Keratinocyte (primary cell): ENCODE measurements at regions not wholly inside any gene's neighbourhood (a gene's known extent, or its start where the extent isn't known, plus 50 kb on each side); places are given as distances from the start of the nearest gene placed in this dataset.

Experiments
- DNase-seq: peaks from one replicate; pipeline ENCODE4 v3.0.0-alpha.2; 2011; ENCODE audit warnings: low read depth, missing footprints, low spot score
- FAIRE-seq: peaks from 2 replicates; lab custom pipeline; 2011; peaks lifted over from hg19 to GRCh38; lab: Jason Lieb, UNC
- H2AFZ ChIP-seq: 2 replicates; pipeline ENCODE4 v1.6.0; 2012; ENCODE audit warnings: low read length, control low read depth, inconsistent platforms; ENCODE audit not compliant: control insufficient read depth
- H3K27ac ChIP-seq: 2 replicates; pipeline ENCODE4 v1.5.1; 2011; ENCODE audit warnings: low read length; ENCODE audit not compliant: control insufficient read depth, insufficient read depth
- H3K27me3 ChIP-seq: 3 replicates; pipeline ENCODE4 v1.6.0; 2011; ENCODE audit warnings: low read length; ENCODE audit not compliant: control insufficient read depth, insufficient read depth; ENCODE audit errors: extremely low read depth
- H3K36me3 ChIP-seq, 2 experiments: 2 replicates in 1 of 2; 3 replicates in 1 of 2; pipeline ENCODE4 v1.5.1; 2011; ENCODE audit warnings: low read length in 2 of 2, mild to moderate bottlenecking in 1 of 2; ENCODE audit not compliant: control insufficient read depth in 2 of 2, insufficient read depth in 2 of 2; ENCODE audit errors: extremely low read depth in 1 of 2
- H3K4me1 ChIP-seq: 3 replicates; pipeline ENCODE4 v1.5.1; 2011; ENCODE audit warnings: low read length; ENCODE audit not compliant: control insufficient read depth, insufficient read depth; ENCODE audit errors: extremely low read depth
- H3K4me2 ChIP-seq: 3 replicates; pipeline ENCODE4 v1.6.0; 2011; ENCODE audit warnings: low read depth, low read length; ENCODE audit not compliant: control insufficient read depth, insufficient read depth; ENCODE audit errors: extremely low read depth
- H3K4me3 ChIP-seq, 3 experiments: fragments of 200-600 bp in 1 of 3; sonication (generic) in 1 of 3; 2 replicates in 2 of 3; 3 replicates in 1 of 3; pipeline ENCODE4 v1.5.1; 2011 to 2016; ENCODE audit warnings: low read length in 3 of 3, mild to moderate bottlenecking in 3 of 3, control low read depth in 2 of 3, inconsistent platforms in 1 of 3, low read depth in 1 of 3, mixed read lengths in 1 of 3, mixed run types in 1 of 3, moderate library complexity in 1 of 3; ENCODE audit not compliant: control insufficient read depth in 2 of 3, insufficient read depth in 2 of 3; ENCODE audit errors: extremely low read depth in 1 of 3
- H3K79me2 ChIP-seq: 2 replicates; pipeline ENCODE4 v1.6.0; 2012; ENCODE audit warnings: low read length; ENCODE audit not compliant: control insufficient read depth, insufficient read depth
- H3K9ac ChIP-seq: 3 replicates; pipeline ENCODE4 v1.6.0; 2011; ENCODE audit warnings: low read length; ENCODE audit not compliant: control insufficient read depth, insufficient read depth; ENCODE audit errors: extremely low read depth
- H3K9me1 ChIP-seq: 3 replicates; pipeline ENCODE4 v1.6.0; 2011; ENCODE audit warnings: low read length; ENCODE audit not compliant: control insufficient read depth, insufficient read depth; ENCODE audit errors: extremely low read depth
- H3K9me3 ChIP-seq: 2 replicates; pipeline ENCODE4 v1.5.1; 2012; ENCODE audit warnings: low read depth, low read length; ENCODE audit not compliant: control insufficient read depth
- H4K20me1 ChIP-seq: 3 replicates; pipeline ENCODE4 v1.6.0; 2011; ENCODE audit warnings: low read length; ENCODE audit not compliant: control insufficient read depth, insufficient read depth; ENCODE audit errors: extremely low read depth
- CTCF ChIP-seq, 3 experiments: IDR thresholded peaks in 1 of 3; conservative IDR thresholded peaks in 1 of 3; optimal IDR thresholded peaks in 1 of 3; 2 replicates in 2 of 3; 3 replicates in 1 of 3; pipeline versions ENCODE3 to v1.5.1; 2011; ENCODE audit warnings: low read length in 3 of 3, mild to moderate bottlenecking in 3 of 3, moderate library complexity in 2 of 3, control low read depth in 1 of 3, inconsistent platforms in 1 of 3; ENCODE audit not compliant: insufficient read depth in 2 of 3; ENCODE audit errors: extremely low read depth in 1 of 3
- EZH2 ChIP-seq: IDR thresholded peaks from one replicate; pipeline ENCODE4 v1.6.1; 2012; ENCODE audit warnings: inconsistent platforms, mild to moderate bottlenecking, low read length, moderate library complexity
- dilution Hi-C: fragments of 300-500 bp; cut with MboI; formaldehyde crosslinking; loops from one replicate; pipeline ENCODE4 v1.7.0; 2020; ENCODE audit warnings: low sequenced_read_pairs; ENCODE audit not compliant: extremely low pct_ligation_motif_present

GRCh38 chr15:72884311-72884710 is 100.8 kb upstream of the ADPGK start:
- no peaks in the 10 kb centered on the region for H3K27me3 ChIP-seq
- no peaks in the 10 kb centered on the region for H3K79me2 ChIP-seq
- H3K36me3 ChIP-seq = no peaks in the 10 kb centered on the region
- FAIRE-seq = no peak
- H3K4me2 ChIP-seq = no peak overlapping the region
- dilution Hi-C loops = no loop called here
- no peaks in the 10 kb centered on the region for H4K20me1 ChIP-seq
- no peak overlapping the region for H3K4me3 ChIP-seq
- no peak overlapping the region for H3K27ac ChIP-seq
- no peaks in the 10 kb centered on the region for H3K9me3 ChIP-seq
- H3K9ac ChIP-seq = no peak overlapping the region
- no peak for DNase-seq
- no peaks in the 10 kb centered on the region for H3K4me1 ChIP-seq
- no peak overlapping the region for H2AFZ ChIP-seq
- TF ChIP-seq CTCF (optimal IDR thresholded peaks at IDR 0.05 in 1 of 3, IDR thresholded peaks at IDR 0.05 in 1 of 3, conservative IDR thresholded peaks at IDR 0.05 in 1 of 3; ENCODE audit: extremely low read depth in 1 of 3, insufficient read depth in 2 of 3, low read length in 3 of 3) (no peak), EZH2 (no peak)
- no peaks in the 10 kb centered on the region for H3K9me1 ChIP-seq

- H3K79me2 ChIP-seq = no peaks in the 10 kb centered on the region
- H3K4me3 ChIP-seq = no peak overlapping the region
- no peaks in the 10 kb centered on the region for H3K4me1 ChIP-seq
- H3K9me3 ChIP-seq = no peaks in the 10 kb centered on the region
- no peak overlapping the region for H2AFZ ChIP-seq
- H4K20me1 ChIP-seq = no peaks in the 10 kb centered on the region
- H3K9ac ChIP-seq = no peak overlapping the region
- peaks cover 4% of the 10 kb centered on the region for H3K27me3 ChIP-seq
- H3K4me2 ChIP-seq = no peak overlapping the region
- no peak overlapping the region for H3K27ac ChIP-seq
- no peak for TF ChIP-seq EZH2
- no peak for TF ChIP-seq CTCF (optimal IDR thresholded peaks at IDR 0.05 in 1 of 3, IDR thresholded peaks at IDR 0.05 in 1 of 3, conservative IDR thresholded peaks at IDR 0.05 in 1 of 3; ENCODE audit: extremely low read depth in 1 of 3, insufficient read depth in 2 of 3, low read length in 3 of 3)
- no peak for FAIRE-seq
- no peaks in the 10 kb centered on the region for H3K36me3 ChIP-seq
- no peak for DNase-seq
- H3K9me1 ChIP-seq = no peaks in the 10 kb centered on the region
- dilution Hi-C loops = no loop called here
Measured at GRCh38 chr15:72873379-72874233, 90.0 kb upstream of the ADPGK start.
